Colonic mucosa (tissue), 4 donors: ENCODE measurements at regions not wholly inside any gene's neighbourhood (a gene's known extent, or its start where the extent isn't known, plus 50 kb on each side); places are given as distances from the start of the nearest gene placed in this dataset.
"Not testable (repeated sequence)": the region's sequence is repeated elsewhere in the genome, so short reads cannot be mapped to it uniquely, and the experiment has no call there.

Source experiments
- DNase-seq: peaks from one replicate; pipeline ENCODE4 v3.0.0-alpha.2; 2020
- H3K27ac ChIP-seq: fragments of 200-600 bp; one replicate; pipeline ENCODE4 v1.8.0; 2021
- H3K27me3 ChIP-seq: fragments of 200-600 bp; one replicate; pipeline ENCODE4 v1.8.0; 2021
- H3K36me3 ChIP-seq: fragments of 200-600 bp; one replicate; pipeline ENCODE4 v1.8.0; 2021
- H3K4me1 ChIP-seq: fragments of 200-600 bp; one replicate; pipeline ENCODE4 v1.8.0; 2021; ENCODE audit warnings: mild to moderate bottlenecking
- H3K4me3 ChIP-seq: fragments of 200-600 bp; one replicate; pipeline ENCODE4 v1.8.0; 2021
- H3K9ac ChIP-seq, 2 donors: one replicate each; pipeline ENCODE4 v1.7.0; 2013; ENCODE audit warnings: control low read depth in 2 of 2, low read depth in 2 of 2, low read length in 2 of 2
- H3K9me3 ChIP-seq: fragments of 200-600 bp; one replicate; pipeline ENCODE4 v1.8.0; 2021
- intact Hi-C: fragments of 100-400 bp; cut with DNase I; formaldehyde crosslinking; loops from one replicate; pipeline ENCODE4 v1.14.1; 2022
- TF ChIP-seq, protein P1 (sequence below): fragments of 200-600 bp; IDR thresholded peaks from one replicate; pipeline ENCODE4 v1.8.0; 2022; ENCODE audit warnings: antibody characterized with exemption, mild to moderate bottlenecking
- donor health status: healthy.
- donor health status: DM: no; HTN: no; CAD: no.
- donor health status: DM: no; HTN: no; CAD: no.

DNA sequence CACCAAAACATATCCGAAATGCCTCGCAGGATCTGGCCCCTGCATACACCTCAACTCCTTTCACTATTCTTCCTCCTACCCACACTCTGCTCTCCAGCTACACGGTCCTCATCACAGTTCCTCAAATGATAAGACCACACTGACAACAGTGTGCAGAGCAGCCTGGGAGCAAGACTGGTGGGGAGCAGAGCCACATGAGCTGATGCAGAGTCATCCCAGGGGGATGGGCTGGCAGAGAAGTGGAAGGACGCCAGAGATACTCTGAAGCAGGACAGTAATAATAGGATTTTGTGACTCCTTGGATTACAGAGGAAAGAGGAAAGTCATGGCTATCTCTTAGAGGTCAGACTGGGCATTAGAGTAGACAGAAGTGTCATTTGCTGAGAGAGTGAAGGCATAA lies 167.2 kb downstream of the AVL9 start:
- H3K9ac ChIP-seq, H3K27me3 ChIP-seq, H3K4me3 ChIP-seq, H3K9me3 ChIP-seq, H3K36me3 ChIP-seq, intact Hi-C loops, DNase-seq, H3K4me1 ChIP-seq, H3K27ac ChIP-seq: not testable (repeated sequence)

GRCh38 chr7:32661929-32662328 lies 166.6 kb downstream of the AVL9 start:
- Histone ChIP-seq H3K4me3 (no peak overlapping the region), H3K27me3 (no peaks in the 10 kb centered on the region), H3K4me1 (no peaks in the 10 kb centered on the region), H3K9ac (no peak overlapping the region), H3K9me3 (no peaks in the 10 kb centered on the region), H3K36me3 (no peaks in the 10 kb centered on the region), H3K27ac (no peak overlapping the region)
- intact Hi-C loops: no loop called here
- DNase-seq: no peak
- TF ChIP-seq, protein P1, sequence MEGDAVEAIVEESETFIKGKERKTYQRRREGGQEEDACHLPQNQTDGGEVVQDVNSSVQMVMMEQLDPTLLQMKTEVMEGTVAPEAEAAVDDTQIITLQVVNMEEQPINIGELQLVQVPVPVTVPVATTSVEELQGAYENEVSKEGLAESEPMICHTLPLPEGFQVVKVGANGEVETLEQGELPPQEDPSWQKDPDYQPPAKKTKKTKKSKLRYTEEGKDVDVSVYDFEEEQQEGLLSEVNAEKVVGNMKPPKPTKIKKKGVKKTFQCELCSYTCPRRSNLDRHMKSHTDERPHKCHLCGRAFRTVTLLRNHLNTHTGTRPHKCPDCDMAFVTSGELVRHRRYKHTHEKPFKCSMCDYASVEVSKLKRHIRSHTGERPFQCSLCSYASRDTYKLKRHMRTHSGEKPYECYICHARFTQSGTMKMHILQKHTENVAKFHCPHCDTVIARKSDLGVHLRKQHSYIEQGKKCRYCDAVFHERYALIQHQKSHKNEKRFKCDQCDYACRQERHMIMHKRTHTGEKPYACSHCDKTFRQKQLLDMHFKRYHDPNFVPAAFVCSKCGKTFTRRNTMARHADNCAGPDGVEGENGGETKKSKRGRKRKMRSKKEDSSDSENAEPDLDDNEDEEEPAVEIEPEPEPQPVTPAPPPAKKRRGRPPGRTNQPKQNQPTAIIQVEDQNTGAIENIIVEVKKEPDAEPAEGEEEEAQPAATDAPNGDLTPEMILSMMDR: no peak

DNA sequence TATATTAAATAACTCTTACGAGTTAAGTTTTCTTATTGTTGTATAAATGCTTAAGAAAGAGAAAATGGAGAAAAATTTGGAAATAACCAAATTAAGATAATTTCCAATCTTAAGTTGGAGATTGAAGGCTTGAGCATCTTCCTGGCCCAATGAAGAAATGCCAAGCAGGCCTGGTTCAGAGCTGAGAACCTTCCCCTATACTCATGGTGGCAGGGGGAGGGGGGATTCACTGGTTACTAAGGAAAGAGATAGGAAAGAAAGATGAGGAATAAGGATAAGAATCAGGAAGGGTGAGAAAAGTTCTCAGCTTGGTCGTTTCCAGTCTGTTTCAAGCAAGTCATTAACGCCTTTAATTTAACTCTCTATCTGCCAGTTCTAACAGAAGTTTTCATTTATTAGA lies 166.2 kb downstream of the AVL9 start:
- H3K36me3 ChIP-seq: no peaks in the 10 kb centered on the region
- no peaks in the 10 kb centered on the region for H3K27me3 ChIP-seq
- TF ChIP-seq, protein P1: no peak
- H3K9ac ChIP-seq: no peak overlapping the region
- no peaks in the 10 kb centered on the region for H3K4me1 ChIP-seq
- no peak overlapping the region for H3K4me3 ChIP-seq
- DNase-seq: no peak
- H3K9me3 ChIP-seq: no peaks in the 10 kb centered on the region
- no peak overlapping the region for H3K27ac ChIP-seq
- intact Hi-C loops: no loop called here

DNA sequence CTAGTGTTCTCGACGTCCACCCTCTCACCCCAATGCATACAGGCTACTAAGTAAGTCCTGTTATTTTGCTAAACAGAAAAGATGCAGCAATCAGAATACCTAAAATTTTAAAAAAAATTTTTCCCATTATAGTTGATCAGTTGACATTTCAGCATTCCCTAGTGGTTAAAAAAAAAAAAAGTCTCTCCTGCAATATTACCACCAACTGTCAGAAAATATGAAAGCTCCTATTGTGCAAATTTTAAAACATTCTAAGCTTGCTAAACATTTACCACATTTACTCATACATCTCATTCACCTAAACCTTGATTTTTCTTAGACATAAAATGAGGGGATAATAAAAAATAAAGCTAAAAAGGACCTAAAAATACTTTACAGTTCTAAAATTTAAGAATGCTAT lies 165.6 kb downstream of the AVL9 start:
- Histone ChIP-seq H3K27ac (no peak overlapping the region), H3K9ac (no peak overlapping the region), H3K36me3 (no peaks in the 10 kb centered on the region), H3K27me3 (no peaks in the 10 kb centered on the region), H3K9me3 (no peaks in the 10 kb centered on the region), H3K4me1 (no peaks in the 10 kb centered on the region), H3K4me3 (no peak overlapping the region)
- intact Hi-C loops: no loop called here
- TF ChIP-seq, protein P1: no peak
- DNase-seq: no peak

DNA sequence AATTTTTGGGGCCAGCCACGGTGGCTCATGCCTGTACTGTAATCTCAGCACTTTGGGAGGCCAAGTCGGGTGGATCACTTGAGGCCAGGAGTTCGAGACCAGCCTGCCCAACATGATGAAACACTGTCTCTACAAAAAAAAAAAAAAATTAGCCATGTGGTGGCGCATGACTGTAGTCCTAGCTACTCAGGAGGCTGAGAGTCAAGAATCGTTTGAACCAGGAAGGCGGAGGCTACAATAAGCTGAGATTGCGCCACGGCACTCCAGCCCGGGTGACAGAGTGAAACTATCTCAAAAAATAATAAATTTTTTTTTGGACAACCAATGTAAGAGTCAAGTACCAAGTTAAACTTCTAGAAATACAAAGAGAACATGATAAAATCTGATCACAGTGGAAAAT lies 164.6 kb downstream of the AVL9 start:
- H3K9ac ChIP-seq: no peak overlapping the region
- TF ChIP-seq, protein P1: no peak

GRCh38 chr7:32658467-32658869 lies 163.2 kb downstream of the AVL9 start:
- Histone ChIP-seq H3K9me3 (no peaks in the 10 kb centered on the region), H3K9ac (no peak overlapping the region), H3K4me1 (no peaks in the 10 kb centered on the region), H3K27ac (no peak overlapping the region), H3K36me3 (no peaks in the 10 kb centered on the region), H3K27me3 (no peaks in the 10 kb centered on the region), H3K4me3 (no peak overlapping the region)
- intact Hi-C loops: no loop called here
- TF ChIP-seq, protein P1: no peak
- DNase-seq: no peak

More for the DNA sequence above, 164.6 kb downstream of the AVL9 start:
- Histone ChIP-seq H3K27me3 (no peaks in the 10 kb centered on the region), H3K36me3 (no peaks in the 10 kb centered on the region), H3K4me1 (no peaks in the 10 kb centered on the region), H3K27ac (no peak overlapping the region), H3K9me3 (no peaks in the 10 kb centered on the region), H3K4me3 (no peak overlapping the region)
- no peak for DNase-seq
- intact Hi-C loops: no loop called here
